ENCODE measurements at regions not wholly inside any gene's neighbourhood (a gene's known extent, or its start where the extent isn't known, plus 50 kb on each side); places are given as distances from the start of the nearest gene placed in this dataset.

GRCh38 chr2:81467096-81467495 lies 1162.5 kb upstream of the LRRTM1 start:
- in situ Hi-C loops (cut with MboI; ENCODE audit: low pct_unique_long_range_greater_than_20kb, low sequenced_read_pairs, unreplicated experiment): no loop called here
- DNase-seq (ENCODE audit: low spot score): no peak
- TF ChIP-seq CTCF (IDR thresholded peaks at IDR 0.05; ENCODE audit: extremely low read depth, insufficient read depth, missing control alignments): no peak

- in situ Hi-C loops (cut with MboI; ENCODE audit: low pct_unique_long_range_greater_than_20kb, low sequenced_read_pairs, unreplicated experiment): no loop called here
- no peak for TF ChIP-seq CTCF (IDR thresholded peaks at IDR 0.05; ENCODE audit: extremely low read depth, insufficient read depth, missing control alignments)
- no peak for DNase-seq (ENCODE audit: low spot score)
Measured at GRCh38 chr2:81462420-81462819, 1157.9 kb upstream of the LRRTM1 start.

GRCh38 chr2:81445176-81445575 lies 1140.6 kb upstream of the LRRTM1 start:
- DNase-seq (ENCODE audit: low spot score): no peak
- no peak for TF ChIP-seq CTCF (IDR thresholded peaks at IDR 0.05; ENCODE audit: extremely low read depth, insufficient read depth, missing control alignments)
- in situ Hi-C loops (cut with MboI; ENCODE audit: low pct_unique_long_range_greater_than_20kb, low sequenced_read_pairs, unreplicated experiment): no loop called here

- no peak for TF ChIP-seq CTCF (IDR thresholded peaks at IDR 0.05; ENCODE audit: extremely low read depth, insufficient read depth, missing control alignments)
- DNase-seq (ENCODE audit: low spot score): no peak
- in situ Hi-C loops (cut with MboI; ENCODE audit: low pct_unique_long_range_greater_than_20kb, low sequenced_read_pairs, unreplicated experiment): no loop called here
Measured at GRCh38 chr2:81437456-81438000, 1133.0 kb upstream of the LRRTM1 start.

GRCh38 chr2:81436256-81436655 lies 1131.7 kb upstream of the LRRTM1 start:
- no peak for TF ChIP-seq CTCF (IDR thresholded peaks at IDR 0.05; ENCODE audit: extremely low read depth, insufficient read depth, missing control alignments)
- DNase-seq (ENCODE audit: low spot score): no peak

GRCh38 chr2:81412681-81413080 lies 1108.1 kb upstream of the LRRTM1 start:
- TF ChIP-seq CTCF (IDR thresholded peaks at IDR 0.05; ENCODE audit: extremely low read depth, insufficient read depth, missing control alignments): no peak
- DNase-seq (ENCODE audit: low spot score): no peak
- in situ Hi-C loops (cut with MboI; ENCODE audit: low pct_unique_long_range_greater_than_20kb, low sequenced_read_pairs, unreplicated experiment): no loop called here

More at GRCh38 chr2:81436256-81436655, 1131.7 kb upstream of the LRRTM1 start:
- in situ Hi-C loops (cut with MboI; ENCODE audit: low pct_unique_long_range_greater_than_20kb, low sequenced_read_pairs, unreplicated experiment): no loop called here

GRCh38 chr2:81403508-81403907 lies 1099.0 kb upstream of the LRRTM1 start:
- DNase-seq (ENCODE audit: low spot score): no peak
- in situ Hi-C loops (cut with MboI; ENCODE audit: low pct_unique_long_range_greater_than_20kb, low sequenced_read_pairs, unreplicated experiment): no loop called here
- TF ChIP-seq CTCF (IDR thresholded peaks at IDR 0.05; ENCODE audit: extremely low read depth, insufficient read depth, missing control alignments): no peak

All from GM13977 (cell line).